ENCODE measurements at regions not wholly inside any gene's neighbourhood (a gene's known extent, or its start where the extent isn't known, plus 50 kb on each side); places are given as distances from the start of the nearest gene placed in this dataset.

DNA sequence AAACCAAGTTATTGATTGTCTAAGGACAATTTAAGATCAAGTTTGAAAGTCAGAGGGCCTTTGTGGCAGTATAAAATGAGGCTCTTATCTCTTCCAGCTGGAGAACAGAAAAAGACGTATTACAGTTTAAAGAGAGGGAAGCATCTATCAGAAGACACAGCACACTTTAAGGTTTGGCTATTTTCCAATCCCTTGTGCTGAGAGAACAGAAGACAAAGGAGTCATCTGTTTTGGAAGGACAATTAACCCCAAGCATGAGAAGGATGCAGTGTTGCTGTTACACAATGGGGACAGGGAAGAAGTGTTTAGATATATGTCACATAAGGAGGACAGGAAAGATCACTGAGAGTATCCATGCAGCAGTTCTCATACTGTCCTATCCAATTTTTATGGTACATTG lies 1224.2 kb upstream of the SORCS1 start:
- Histone ChIP-seq H3K4me1 (ENCODE audit: control insufficient read depth, insufficient read depth, low read length) (peaks cover 45% of the 10 kb centered on the region), H3K4me3 (ENCODE audit: low read length) (no peak overlapping the region), H3K9ac (ENCODE audit: low read length) (no peak overlapping the region), H3K36me3 (ENCODE audit: control insufficient read depth, insufficient read depth, low read length, severe bottlenecking) (no peaks in the 10 kb centered on the region), H3K9me3 (ENCODE audit: control insufficient read depth, low read length) (no peaks in the 10 kb centered on the region), H3K27me3 (replicated peaks; ENCODE audit: control insufficient read depth, insufficient read depth, low read length) (no peaks in the 10 kb centered on the region)
- DNase-seq (ENCODE audit: low read depth) = no peak

DNA sequence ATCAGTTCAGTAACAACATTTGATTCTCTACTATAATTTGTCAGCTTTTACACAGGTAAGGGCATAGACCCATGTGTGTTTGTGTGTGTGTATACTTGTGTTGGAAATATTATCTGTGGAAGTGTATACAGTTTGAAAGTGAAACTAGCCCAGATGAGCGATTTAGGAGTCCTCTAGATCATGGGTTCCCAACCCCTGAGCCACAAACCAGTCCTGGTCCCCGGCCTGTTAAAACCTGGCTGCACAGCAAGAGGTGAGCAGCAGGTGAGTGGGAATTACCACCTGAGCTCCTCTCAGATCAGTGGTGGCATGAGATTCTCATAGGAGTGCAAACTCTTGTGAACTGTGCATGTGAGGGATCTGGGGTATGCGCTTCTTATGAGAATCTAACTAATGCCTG lies 1221.5 kb upstream of the SORCS1 start:
- H3K4me1 ChIP-seq (ENCODE audit: control insufficient read depth, insufficient read depth, low read length) = peaks cover 24% of the 10 kb centered on the region
- H3K27me3 ChIP-seq (replicated peaks; ENCODE audit: control insufficient read depth, insufficient read depth, low read length) = no peaks in the 10 kb centered on the region
- H3K36me3 ChIP-seq (ENCODE audit: control insufficient read depth, insufficient read depth, low read length, severe bottlenecking) = no peaks in the 10 kb centered on the region
- peak overlapping the region; percentile 52 for H3K4me3 ChIP-seq (ENCODE audit: low read length)
- H3K9ac ChIP-seq (ENCODE audit: low read length) = no peak overlapping the region
- DNase-seq (ENCODE audit: low read depth) = no peak
- no peaks in the 10 kb centered on the region for H3K9me3 ChIP-seq (ENCODE audit: control insufficient read depth, low read length)

DNA sequence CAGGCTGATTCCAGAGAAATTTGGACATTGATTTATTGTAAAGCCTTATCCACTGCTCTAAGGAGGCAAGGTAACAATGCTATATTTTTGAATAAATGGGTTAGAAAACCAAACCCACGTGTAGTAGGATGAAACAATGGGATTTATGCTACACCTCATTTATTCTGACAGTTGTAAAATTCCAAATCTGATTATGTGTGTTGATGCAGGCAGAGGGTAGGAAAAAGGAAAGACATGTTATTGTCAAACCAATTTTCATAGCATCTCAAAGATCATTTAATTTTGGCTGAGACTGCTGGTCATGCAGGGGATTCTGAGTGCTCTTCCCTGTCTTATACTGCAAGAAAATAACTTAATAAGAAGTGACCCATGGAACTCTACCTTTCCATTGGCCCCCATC lies 1219.9 kb upstream of the SORCS1 start:
- Histone ChIP-seq H3K9me3 (ENCODE audit: control insufficient read depth, low read length) (no peaks in the 10 kb centered on the region), H3K9ac (ENCODE audit: low read length) (no peak overlapping the region), H3K27me3 (replicated peaks; ENCODE audit: control insufficient read depth, insufficient read depth, low read length) (no peaks in the 10 kb centered on the region), H3K36me3 (ENCODE audit: control insufficient read depth, insufficient read depth, low read length, severe bottlenecking) (no peaks in the 10 kb centered on the region), H3K4me3 (ENCODE audit: low read length) (no peak overlapping the region), H3K4me1 (ENCODE audit: control insufficient read depth, insufficient read depth, low read length) (peaks cover 16% of the 10 kb centered on the region)
- DNase-seq (ENCODE audit: low read depth) = no peak

DNA sequence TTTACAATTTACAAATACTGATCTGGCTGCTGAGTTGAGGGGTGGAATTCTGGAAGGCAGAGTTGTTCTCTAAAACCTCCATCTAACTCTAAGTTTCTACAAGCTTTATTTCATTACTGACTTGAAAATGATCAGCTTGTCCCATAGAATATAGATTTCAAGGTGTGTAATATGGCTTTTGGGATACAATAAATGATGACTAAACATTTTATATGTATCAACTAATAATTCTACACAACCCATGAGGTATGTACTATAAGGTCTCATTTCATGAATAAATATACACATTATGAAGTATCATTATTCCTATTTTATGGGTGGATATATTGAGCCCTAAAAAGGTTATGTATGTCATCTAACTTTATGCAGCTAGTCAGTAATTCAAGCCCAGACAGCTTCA lies 1214.3 kb upstream of the SORCS1 start:
- Histone ChIP-seq H3K4me1 (ENCODE audit: control insufficient read depth, insufficient read depth, low read length) (peaks cover 10% of the 10 kb centered on the region), H3K36me3 (ENCODE audit: control insufficient read depth, insufficient read depth, low read length, severe bottlenecking) (no peaks in the 10 kb centered on the region), H3K9me3 (ENCODE audit: control insufficient read depth, low read length) (no peaks in the 10 kb centered on the region), H3K4me3 (ENCODE audit: low read length) (no peak overlapping the region), H3K27me3 (replicated peaks; ENCODE audit: control insufficient read depth, insufficient read depth, low read length) (no peaks in the 10 kb centered on the region), H3K9ac (ENCODE audit: low read length) (no peak overlapping the region)
- no peak for DNase-seq (ENCODE audit: low read depth)

DNA sequence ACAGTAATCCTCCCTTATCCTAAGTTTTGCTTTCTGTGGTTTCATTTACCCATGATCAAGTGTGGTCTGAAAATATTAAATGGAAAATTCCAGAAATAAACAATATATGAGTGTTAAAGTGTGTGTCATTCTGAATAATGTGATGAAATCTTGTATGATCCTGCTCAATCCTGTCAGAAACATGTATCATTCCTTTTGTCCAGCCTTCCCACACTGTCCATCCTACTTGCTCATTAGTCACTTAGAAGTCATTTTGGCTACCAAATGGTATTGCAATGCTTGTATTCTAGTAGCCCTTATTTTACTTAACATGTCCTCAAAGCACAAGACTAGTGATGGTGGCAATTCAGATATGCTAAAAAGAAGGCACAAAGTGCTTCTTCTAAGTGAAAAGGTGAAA lies 1211.2 kb upstream of the SORCS1 start:
- Histone ChIP-seq H3K4me3 (ENCODE audit: low read length) (no peak overlapping the region), H3K27me3 (replicated peaks; ENCODE audit: control insufficient read depth, insufficient read depth, low read length) (no peaks in the 10 kb centered on the region), H3K9me3 (ENCODE audit: control insufficient read depth, low read length) (no peaks in the 10 kb centered on the region), H3K36me3 (ENCODE audit: control insufficient read depth, insufficient read depth, low read length, severe bottlenecking) (no peaks in the 10 kb centered on the region), H3K4me1 (ENCODE audit: control insufficient read depth, insufficient read depth, low read length) (peaks cover 10% of the 10 kb centered on the region), H3K9ac (ENCODE audit: low read length) (no peak overlapping the region)
- peak; percentile 24 for DNase-seq (ENCODE audit: low read depth)

DNA sequence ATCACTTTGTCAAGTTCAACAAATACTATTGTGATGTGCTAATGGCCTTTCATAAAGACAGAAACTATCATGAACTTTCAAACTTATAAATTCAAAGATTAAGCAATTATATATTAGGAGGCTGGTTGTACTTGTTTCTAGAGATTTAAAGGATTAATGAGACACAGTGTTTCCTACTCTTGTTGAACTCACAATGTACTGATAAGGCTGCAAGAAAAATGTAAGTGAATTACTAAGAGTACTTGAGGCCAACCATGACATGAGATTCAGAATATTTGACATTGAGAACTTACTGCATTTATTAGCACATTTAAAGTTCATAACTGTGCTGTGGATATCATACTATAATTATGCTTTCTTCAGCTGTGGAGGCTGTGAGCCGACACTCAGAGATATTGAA lies 1210.5 kb upstream of the SORCS1 start:
- Histone ChIP-seq H3K27me3 (replicated peaks; ENCODE audit: control insufficient read depth, insufficient read depth, low read length) (no peaks in the 10 kb centered on the region), H3K4me1 (ENCODE audit: control insufficient read depth, insufficient read depth, low read length) (peaks cover 10% of the 10 kb centered on the region), H3K9me3 (ENCODE audit: control insufficient read depth, low read length) (no peaks in the 10 kb centered on the region), H3K36me3 (ENCODE audit: control insufficient read depth, insufficient read depth, low read length, severe bottlenecking) (no peaks in the 10 kb centered on the region), H3K4me3 (ENCODE audit: low read length) (no peak overlapping the region), H3K9ac (ENCODE audit: low read length) (no peak overlapping the region)
- DNase-seq (ENCODE audit: low read depth) = no peak

DNA sequence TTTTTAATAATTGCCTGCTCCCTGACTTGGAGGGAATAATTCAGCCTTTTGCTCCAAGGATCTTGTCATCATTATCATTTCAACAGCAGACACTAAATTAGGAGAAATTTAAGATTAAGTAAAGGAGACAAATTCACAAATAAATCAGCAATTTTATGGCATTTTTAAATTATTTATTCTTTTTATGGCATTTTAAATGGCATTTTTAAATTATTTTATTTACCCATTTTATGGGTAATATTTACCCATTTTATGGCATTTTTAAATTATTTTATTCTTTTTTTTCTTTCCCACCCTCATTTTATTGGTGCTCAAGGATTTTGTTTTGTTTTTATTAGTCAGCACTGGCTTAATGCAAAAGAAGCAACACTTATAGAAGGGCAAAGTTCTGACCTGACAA lies 1201.0 kb upstream of the SORCS1 start:
- Histone ChIP-seq H3K27me3 (replicated peaks; ENCODE audit: control insufficient read depth, insufficient read depth, low read length) (no peaks in the 10 kb centered on the region), H3K4me3 (ENCODE audit: low read length) (no peak overlapping the region), H3K4me1 (ENCODE audit: control insufficient read depth, insufficient read depth, low read length) (no peaks in the 10 kb centered on the region), H3K9ac (ENCODE audit: low read length) (no peak overlapping the region), H3K9me3 (ENCODE audit: control insufficient read depth, low read length) (no peaks in the 10 kb centered on the region), H3K36me3 (ENCODE audit: control insufficient read depth, insufficient read depth, low read length, severe bottlenecking) (no peaks in the 10 kb centered on the region)
- DNase-seq (ENCODE audit: low read depth) = no peak

DNA sequence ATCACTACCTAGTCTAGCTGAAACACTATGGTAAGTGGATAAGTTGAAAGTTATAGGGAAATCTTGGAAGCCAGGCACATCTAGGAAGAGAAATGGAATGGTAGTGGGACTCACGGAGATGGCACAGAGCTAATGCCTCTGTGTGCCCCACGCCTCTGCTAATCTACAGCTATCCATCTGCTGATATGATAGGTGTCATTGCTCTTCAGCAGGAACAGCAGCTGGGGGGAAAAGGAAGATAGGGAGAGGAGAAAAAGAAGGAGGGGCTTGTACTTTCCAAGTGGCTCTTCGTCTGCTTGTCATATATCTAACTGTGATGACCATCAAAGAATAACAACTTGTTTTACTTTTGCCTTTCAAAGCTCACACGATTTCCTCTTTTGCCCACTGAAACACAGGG lies 1199.1 kb upstream of the SORCS1 start:
- Histone ChIP-seq H3K9me3 (ENCODE audit: control insufficient read depth, low read length) (no peaks in the 10 kb centered on the region), H3K4me3 (ENCODE audit: low read length) (no peak overlapping the region), H3K4me1 (ENCODE audit: control insufficient read depth, insufficient read depth, low read length) (peaks cover 3% of the 10 kb centered on the region), H3K27me3 (replicated peaks; ENCODE audit: control insufficient read depth, insufficient read depth, low read length) (no peaks in the 10 kb centered on the region), H3K9ac (ENCODE audit: low read length) (no peak overlapping the region), H3K36me3 (ENCODE audit: control insufficient read depth, insufficient read depth, low read length, severe bottlenecking) (no peaks in the 10 kb centered on the region)
- no peak for DNase-seq (ENCODE audit: low read depth)

DNA sequence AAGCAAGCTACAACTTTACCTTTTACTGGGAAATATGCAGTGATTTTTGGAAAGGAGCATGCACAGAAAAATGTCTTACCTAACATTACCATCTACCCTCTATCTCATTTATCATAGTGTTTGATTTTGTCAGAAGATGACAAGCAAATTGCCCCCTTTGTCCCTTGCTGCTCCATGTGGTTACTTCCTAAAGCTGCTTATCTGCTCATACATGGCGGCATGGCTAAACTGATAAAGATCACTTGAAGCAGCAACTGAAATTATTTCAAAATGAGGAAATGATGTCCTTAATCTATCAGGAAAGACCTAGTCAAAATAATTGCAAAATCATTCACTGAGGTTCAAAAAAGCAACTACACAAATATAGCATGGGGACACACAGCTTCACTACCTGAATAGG lies 1198.5 kb upstream of the SORCS1 start:
- DNase-seq (ENCODE audit: low read depth) = no peak

DNA sequence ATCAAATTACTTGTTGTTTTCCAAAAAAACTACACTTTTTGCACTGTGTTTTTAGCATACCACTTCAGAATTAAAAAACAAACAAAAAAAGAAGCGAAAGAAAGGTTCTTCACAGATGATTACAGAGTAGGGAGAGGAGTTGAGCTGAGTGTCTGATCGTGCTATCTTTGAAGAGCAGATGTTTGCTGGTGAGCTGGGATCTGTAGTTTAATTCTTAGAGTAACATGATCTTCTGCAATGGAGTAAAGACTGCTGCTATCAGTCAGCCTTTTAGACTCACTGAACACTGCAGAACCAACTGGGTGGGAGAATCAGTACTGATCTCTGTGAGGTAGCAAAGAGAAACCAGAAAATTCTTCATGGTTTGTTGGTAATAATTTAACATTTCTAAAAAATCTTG lies 1197.8 kb upstream of the SORCS1 start:
- Histone ChIP-seq H3K27me3 (replicated peaks; ENCODE audit: control insufficient read depth, insufficient read depth, low read length) (no peaks in the 10 kb centered on the region), H3K4me1 (ENCODE audit: control insufficient read depth, insufficient read depth, low read length) (peaks cover 8% of the 10 kb centered on the region), H3K9ac (ENCODE audit: low read length) (no peak overlapping the region), H3K36me3 (ENCODE audit: control insufficient read depth, insufficient read depth, low read length, severe bottlenecking) (no peaks in the 10 kb centered on the region), H3K4me3 (ENCODE audit: low read length) (no peak overlapping the region), H3K9me3 (ENCODE audit: control insufficient read depth, low read length) (no peaks in the 10 kb centered on the region)
- no peak for DNase-seq (ENCODE audit: low read depth)

More for the DNA sequence above, 1198.5 kb upstream of the SORCS1 start:
- Histone ChIP-seq H3K36me3 (ENCODE audit: control insufficient read depth, insufficient read depth, low read length, severe bottlenecking) (no peaks in the 10 kb centered on the region), H3K9me3 (ENCODE audit: control insufficient read depth, low read length) (no peaks in the 10 kb centered on the region), H3K27me3 (replicated peaks; ENCODE audit: control insufficient read depth, insufficient read depth, low read length) (no peaks in the 10 kb centered on the region), H3K9ac (ENCODE audit: low read length) (no peak overlapping the region), H3K4me3 (ENCODE audit: low read length) (no peak overlapping the region), H3K4me1 (ENCODE audit: control insufficient read depth, insufficient read depth, low read length) (peaks cover 8% of the 10 kb centered on the region)

DNA sequence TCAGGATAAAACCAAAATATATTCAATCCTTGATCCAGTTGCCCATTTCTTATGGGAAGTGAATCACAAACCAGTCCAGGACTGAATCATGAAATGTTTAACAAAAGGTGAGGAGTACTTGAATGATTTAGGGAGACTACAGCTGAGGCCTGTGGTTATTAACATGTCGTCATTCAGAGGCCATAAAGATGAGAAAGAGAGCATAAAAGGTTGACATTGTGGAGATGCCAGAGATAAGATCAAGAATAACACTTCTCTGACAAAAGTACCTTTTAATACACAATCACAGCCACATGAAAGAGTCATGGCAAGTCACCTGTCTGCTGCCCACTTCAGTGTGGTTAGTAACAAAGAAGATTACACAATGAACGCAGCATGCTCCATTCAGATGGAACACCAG lies 1195.7 kb upstream of the SORCS1 start:
- no peak overlapping the region for H3K4me3 ChIP-seq (ENCODE audit: low read length)

DNA sequence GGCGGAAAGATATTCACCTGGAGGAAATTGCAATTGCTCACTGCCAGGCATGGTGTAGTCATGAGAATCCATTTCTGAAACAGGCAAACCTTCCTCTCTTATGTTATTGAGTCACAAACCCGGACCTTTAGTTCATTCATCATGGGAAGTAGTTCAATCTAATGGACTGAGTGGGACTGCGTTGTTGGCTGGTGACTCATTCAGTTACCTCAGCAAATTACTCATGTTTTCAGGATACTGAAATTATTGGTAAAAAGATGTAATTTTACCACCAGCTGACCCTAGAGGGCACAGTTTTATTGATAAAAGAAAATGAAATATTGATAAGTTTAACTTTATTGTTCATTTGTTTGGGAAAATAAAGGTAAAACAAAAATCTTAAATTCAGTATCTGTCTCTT lies 1194.4 kb upstream of the SORCS1 start:
- Histone ChIP-seq H3K9me3 (ENCODE audit: control insufficient read depth, low read length) (no peaks in the 10 kb centered on the region), H3K9ac (ENCODE audit: low read length) (no peak overlapping the region), H3K4me1 (ENCODE audit: control insufficient read depth, insufficient read depth, low read length) (peaks cover 8% of the 10 kb centered on the region), H3K27me3 (replicated peaks; ENCODE audit: control insufficient read depth, insufficient read depth, low read length) (no peaks in the 10 kb centered on the region), H3K36me3 (ENCODE audit: control insufficient read depth, insufficient read depth, low read length, severe bottlenecking) (no peaks in the 10 kb centered on the region), H3K4me3 (ENCODE audit: low read length) (no peak overlapping the region)
- DNase-seq (ENCODE audit: low read depth) = peak; percentile 75

More for the DNA sequence above, 1195.7 kb upstream of the SORCS1 start:
- DNase-seq (ENCODE audit: low read depth) = no peak
- no peaks in the 10 kb centered on the region for H3K36me3 ChIP-seq (ENCODE audit: control insufficient read depth, insufficient read depth, low read length, severe bottlenecking)
- peaks cover 8% of the 10 kb centered on the region for H3K4me1 ChIP-seq (ENCODE audit: control insufficient read depth, insufficient read depth, low read length)
- no peaks in the 10 kb centered on the region for H3K27me3 ChIP-seq (replicated peaks; ENCODE audit: control insufficient read depth, insufficient read depth, low read length)
- no peak overlapping the region for H3K9ac ChIP-seq (ENCODE audit: low read length)
- H3K9me3 ChIP-seq (ENCODE audit: control insufficient read depth, low read length) = no peaks in the 10 kb centered on the region

Data from adipocyte (in vitro differentiated cells).